Stimulated activated CD4-positive, alpha-beta T cell treated with anti-CD3 and anti-CD28 coated beads, TNF-alpha, amount 100 ng/mL, for 24 hours (primary cell): ENCODE measurements at regions not wholly inside any gene's neighbourhood (a gene's known extent, or its start where the extent isn't known, plus 50 kb on each side); places are given as distances from the start of the nearest gene placed in this dataset.
"Not testable (repeated sequence)": the region's sequence is repeated elsewhere in the genome, so short reads cannot be mapped to it uniquely, and the experiment has no call there.

Experiments used
- DNase-seq, 3 experiments: peaks; one replicate each; pipeline ENCODE4 v3.0.0-alpha.2; 2020; ENCODE audit warnings: low read depth in 3 of 3

DNA sequence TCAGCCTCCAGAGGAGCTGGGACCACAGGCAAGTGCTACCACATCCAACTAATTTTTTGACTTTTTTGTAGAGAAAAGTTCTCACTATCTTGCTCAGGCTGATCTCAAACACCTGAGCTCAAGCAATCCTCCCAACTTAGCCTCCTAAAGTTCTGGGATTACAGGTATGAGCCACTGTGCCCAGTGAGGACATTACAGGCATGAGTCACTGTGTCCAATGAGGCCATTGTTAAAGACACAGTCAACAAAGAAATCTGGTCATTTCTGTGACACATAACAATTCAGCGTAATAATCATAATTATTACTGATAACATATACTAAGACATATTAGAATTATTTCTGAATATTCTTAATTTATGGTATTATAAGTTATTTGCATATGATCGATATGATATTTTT is 463.4 kb upstream of the NDN start:
- DNase-seq = no peak

GRCh38 chr15:24158306-24158705 is 471.2 kb upstream of the NDN start:
- not testable (repeated sequence) for DNase-seq

DNA sequence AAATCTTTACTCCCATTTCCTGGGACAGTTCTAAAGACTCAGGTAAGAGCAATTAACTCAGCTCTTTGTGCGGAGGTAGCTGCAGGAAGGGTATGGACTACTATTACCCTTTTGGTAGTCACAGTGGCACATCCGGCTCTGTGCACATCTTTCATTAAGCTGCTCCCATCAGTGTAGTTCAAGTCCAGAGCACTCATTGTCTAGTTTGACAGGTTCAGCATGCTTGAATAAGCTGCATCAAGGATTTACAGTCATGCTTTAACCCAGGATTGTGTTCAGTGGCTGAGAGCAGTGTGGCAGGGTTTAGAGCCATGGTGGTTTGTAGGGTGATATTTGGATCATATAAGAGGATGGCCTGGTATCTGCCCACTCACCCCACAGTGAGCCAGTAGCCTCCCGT is 478.4 kb upstream of the NDN start:
- DNase-seq = not testable (repeated sequence)

- not testable (repeated sequence) for DNase-seq
Observed at GRCh38 chr15:24202297-24202696, 473.3 kb upstream of the NPAP1 start.

- DNase-seq = not testable (repeated sequence)
Observed at GRCh38 chr15:24211742-24212476, 463.7 kb upstream of the NPAP1 start.

DNA sequence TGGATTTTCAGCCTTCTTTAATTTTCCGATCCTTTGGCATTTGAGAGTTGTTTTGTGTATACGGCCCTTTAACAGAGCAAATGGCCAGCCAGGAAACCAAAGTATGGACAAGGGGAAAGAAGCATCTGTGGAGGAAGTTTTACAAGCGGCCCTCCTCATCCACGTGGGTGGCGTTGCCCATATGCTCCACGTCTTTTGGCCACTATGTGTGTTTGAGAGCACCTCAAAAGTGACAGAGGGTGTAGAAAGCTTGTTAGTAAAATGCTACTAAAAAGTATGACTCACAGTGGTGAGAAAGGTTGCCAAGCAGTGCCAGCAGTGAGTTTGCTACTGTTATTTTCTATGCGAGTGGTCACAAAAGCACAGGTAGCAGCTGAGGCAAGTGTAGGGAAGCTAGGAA is 451.8 kb upstream of the NPAP1 start:
- no peak for DNase-seq

GRCh38 chr15:24224161-24224560 is 451.4 kb upstream of the NPAP1 start:
- DNase-seq = no peak

GRCh38 chr15:24228922-24229321 is 446.7 kb upstream of the NPAP1 start:
- not testable (repeated sequence) for DNase-seq

DNA sequence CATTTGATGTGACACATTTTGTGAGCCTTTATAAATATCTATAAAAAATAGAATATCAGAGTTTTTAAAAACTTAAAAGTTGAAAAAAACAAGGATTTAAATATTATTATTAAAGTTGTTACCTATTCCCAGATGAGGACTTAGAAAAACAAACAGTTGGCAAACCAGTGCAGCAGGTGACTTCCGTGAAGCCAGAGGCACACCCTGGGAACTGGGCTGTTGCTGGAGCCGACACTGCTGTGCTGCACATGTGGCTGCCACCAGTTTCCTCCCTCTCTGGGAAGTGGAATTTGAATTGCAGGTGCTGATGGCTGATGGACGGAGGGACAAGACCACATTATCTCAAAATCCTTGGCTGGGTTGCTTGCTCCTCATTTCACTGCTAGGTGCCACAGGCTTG is 442.4 kb upstream of the NPAP1 start:
- DNase-seq = not testable (repeated sequence)

DNA sequence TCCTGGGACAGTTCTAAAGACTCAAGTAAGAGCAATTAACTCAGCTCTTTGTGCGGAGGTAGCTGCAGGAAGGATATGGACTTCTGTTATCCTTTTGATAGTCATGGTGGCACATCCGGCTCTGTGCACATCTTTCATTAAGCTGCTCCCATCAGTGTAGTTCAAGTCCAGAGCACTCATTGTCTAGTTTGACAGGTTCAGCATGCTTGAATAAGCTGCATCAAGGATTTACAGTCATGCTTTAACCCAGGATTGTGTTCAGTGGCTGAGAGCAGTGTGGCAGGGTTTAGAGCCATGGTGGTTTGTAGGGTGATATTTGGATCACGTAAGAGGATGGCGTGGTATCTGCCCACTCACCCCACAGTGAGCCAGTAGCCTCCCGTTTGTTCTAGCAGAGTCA is 435.0 kb upstream of the NPAP1 start:
- not testable (repeated sequence) for DNase-seq

- not testable (repeated sequence) for DNase-seq
Observed at GRCh38 chr15:24259106-24259505, 416.5 kb upstream of the NPAP1 start.

GRCh38 chr15:24260407-24260806 is 415.2 kb upstream of the NPAP1 start:
- DNase-seq = not testable (repeated sequence)

DNA sequence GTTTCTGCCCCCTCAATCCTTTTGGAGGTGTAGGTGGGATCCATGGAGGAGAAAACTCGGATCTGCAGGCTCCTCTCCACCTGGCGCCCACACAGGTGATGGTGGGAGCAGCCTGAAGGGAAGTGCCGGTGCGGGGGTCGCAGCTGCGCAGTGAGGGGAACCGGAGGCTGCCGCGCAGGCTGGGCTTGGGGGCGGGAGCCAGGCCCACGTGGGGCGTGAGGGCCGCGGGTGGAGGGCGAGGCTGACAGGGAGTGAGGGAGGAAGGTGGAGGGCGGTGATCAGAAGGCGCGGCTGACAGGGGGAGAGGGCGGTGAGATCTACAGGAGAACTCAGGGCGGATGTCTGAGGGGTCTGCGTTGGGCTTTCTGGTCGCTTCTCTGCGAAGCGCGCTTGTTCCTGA is 414.7 kb upstream of the NPAP1 start:
- not testable (repeated sequence) for DNase-seq

DNA sequence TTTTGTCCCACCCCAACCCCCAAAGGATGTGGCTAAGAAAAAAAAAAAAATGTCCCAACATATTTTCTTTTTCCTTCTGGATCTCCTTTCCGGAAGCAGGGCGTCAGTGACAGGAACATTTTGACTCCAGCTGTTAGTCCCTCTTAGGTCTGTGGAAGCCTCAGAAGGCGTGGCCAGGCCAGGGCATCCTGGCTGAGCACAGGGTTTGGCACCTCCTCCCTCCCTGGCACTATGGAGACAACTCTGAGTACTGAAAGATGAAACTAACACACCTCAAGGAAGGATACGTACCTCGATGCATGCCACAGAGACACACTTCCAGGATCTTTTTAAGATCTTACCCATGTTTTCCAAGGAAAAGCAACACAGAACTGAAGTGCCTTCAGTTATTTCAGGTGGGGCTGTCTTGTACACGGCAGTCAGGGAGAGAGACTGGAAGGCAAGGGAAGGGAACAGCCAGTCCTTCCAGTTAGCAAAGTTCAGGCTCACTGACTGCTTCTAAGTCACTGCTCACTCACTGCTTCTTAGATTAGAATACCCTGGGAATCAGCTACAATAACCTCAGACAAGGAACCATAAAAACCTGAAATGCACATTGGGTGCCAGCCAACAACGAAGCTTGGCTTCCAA is 406.9 kb upstream of the NPAP1 start:
- DNase-seq = not testable (repeated sequence)

- no peak for DNase-seq
Observed at GRCh38 chr15:24269166-24269571, 406.4 kb upstream of the NPAP1 start.

DNA sequence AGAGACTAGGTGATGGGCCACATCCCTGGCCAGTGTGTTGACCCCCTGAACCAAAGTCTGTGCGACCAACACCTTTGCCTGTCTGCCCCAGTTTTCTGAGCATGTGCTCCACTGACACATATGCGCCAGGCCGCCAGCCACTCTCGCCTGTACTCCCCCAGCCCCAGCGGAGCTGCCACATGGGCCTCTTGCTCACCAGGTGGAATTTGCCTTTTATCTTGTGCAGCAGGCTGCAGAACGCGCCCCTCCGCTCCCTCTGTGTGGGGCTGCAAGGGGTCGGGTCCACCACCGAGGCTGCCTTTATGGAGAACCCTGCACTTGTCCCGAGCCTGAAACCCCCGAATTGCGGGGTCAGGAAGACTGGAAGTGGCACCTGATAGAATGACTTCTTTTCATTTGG is 405.7 kb upstream of the NPAP1 start:
- DNase-seq = no peak

- not testable (repeated sequence) for DNase-seq
Observed at GRCh38 chr15:24271496-24272244, 403.9 kb upstream of the NPAP1 start.

DNA sequence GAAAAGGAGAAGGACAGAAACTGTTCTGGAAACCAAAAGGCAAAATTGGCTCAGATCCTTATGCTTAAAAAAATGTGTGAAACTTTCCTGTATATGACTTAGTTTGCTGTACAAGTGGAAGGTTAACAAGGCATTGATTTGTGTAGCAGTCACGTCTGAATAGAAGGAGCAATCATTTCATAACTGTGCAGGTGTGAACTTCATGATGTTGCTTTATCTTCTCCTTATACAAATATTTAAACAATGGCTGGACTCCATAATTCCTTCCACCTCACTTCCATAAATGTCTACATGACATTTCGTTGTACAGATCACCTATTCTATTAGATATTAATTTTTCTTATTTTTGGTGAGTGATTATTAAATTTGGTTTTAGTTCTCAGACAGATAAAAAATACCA is 382.7 kb upstream of the NPAP1 start:
- DNase-seq = no peak

DNA sequence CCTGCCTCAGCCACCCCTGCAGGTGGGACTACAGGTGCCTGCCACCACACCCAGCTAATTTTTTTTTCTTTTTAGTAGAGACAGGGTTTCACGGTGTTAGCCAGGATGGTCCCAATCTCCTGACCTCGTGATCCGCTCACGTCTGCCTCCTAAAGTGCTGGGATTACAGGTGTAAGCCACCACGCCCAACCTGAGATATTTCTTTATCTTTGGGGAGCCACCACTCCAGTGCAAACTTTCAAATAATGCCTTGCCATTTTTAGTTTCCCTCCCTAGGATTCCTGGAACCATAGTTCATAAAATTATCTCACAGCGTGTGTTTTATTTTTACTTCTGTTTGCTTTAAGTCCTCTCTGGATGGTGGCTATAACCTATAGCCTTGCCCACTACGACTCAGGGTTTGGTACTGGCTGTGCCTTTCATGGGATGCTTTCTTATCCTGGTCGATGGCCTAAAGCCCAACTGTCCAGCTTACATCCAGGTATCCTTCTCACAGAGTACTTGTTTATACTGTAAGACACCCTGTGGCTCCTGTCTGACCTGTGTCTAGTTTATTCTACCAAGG is 374.7 kb upstream of the NPAP1 start:
- DNase-seq = not testable (repeated sequence)

GRCh38 chr15:24301999-24302398 is 373.6 kb upstream of the NPAP1 start:
- DNase-seq = not testable (repeated sequence)

DNA sequence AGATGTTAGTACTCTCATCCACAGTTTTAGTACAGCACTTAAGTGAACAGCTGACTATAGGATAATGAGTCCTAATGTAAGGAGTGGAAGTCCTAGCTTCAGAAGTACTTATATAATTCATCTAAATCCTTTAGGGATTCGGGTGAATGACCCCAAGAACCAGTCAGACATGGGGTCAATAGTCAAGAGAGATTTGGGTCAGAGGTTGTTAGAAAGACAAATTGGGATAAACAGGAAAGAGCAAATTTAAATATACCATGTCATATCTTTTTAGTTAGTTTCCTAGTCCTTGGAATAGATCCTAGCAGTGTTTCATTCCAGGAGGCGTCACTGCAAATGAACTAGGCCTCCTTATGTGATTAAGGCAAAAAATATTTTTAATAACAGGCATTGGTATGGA is 370.8 kb upstream of the NPAP1 start:
- DNase-seq = not testable (repeated sequence)

GRCh38 chr15:24305643-24306042 is 369.9 kb upstream of the NPAP1 start:
- DNase-seq = not testable (repeated sequence)
